ENCODE measurements at regions not wholly inside any gene's neighbourhood (a gene's known extent, or its start where the extent isn't known, plus 50 kb on each side); places are given as distances from the start of the nearest gene placed in this dataset.
"Not testable (repeated sequence)": the region's sequence is repeated elsewhere in the genome, so short reads cannot be mapped to it uniquely, and the experiment has no call there.

DNA sequence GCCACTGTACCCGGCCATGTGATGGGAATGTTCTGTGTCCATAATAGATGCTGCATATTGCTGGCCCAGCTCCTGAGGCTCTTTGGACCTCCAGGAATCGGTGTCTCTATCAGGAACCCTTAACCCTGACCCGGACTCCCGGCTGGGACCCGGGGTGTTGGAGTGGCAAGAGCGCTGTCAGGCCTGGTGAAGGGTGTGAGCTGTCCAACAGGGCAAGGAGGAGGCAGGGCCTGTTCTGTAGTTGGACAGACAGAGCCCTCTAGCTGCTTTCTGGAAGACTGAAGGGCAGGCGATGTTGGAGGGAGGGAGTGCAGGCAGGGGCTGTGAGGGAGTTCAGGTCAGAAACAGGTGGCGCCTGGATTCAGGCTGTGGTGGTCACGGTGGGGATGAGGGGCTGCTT, 3082.3 kb downstream of the RPIA start:
- not testable (repeated sequence) for ATAC-seq (ENCODE audit: low FRiP score); DNase-seq (ENCODE audit: low spot score)

DNA sequence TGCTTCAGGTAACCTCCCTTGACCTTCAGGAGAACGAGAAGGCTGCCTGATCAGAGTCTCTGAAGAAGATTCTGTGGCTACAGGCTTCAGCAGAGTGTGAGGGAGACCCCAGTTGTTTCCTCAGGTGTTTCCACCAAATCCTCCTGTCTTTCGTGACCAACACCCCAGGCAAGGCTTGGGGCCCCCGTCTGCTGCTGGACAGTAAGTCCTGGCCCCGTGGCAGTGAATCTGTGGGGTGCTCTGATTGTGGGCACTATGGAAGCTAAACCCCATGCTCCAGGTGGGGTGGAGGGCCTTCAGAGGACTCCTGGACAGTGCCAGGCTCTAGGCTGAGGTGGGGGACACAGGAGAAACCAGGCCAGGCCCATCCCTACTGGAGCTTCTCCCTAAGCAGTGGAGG, 3083.7 kb downstream of the RPIA start:
- ATAC-seq (ENCODE audit: low FRiP score); DNase-seq (ENCODE audit: low spot score): not testable (repeated sequence)

DNA sequence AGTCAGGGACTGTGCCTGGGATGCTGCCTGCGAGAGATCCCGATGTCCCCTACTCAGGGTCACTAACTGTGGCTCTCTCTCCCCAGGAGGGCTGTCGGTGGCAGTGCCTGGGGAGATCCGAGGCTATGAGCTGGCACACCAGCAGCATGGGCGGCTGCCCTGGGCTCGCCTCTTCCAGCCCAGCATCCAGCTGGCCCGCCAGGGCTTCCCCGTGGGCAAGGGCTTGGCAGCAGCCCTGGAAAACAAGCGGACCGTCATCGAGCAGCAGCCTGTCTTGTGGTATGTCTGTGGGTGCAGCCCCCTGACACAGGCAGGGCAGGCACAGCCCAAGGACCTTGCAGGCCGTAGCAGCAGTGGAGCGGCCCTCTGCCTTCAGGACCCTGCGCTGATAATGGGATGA, 3088.9 kb downstream of the RPIA start:
- ATAC-seq (ENCODE audit: low FRiP score); DNase-seq (ENCODE audit: low spot score): not testable (repeated sequence)

DNA sequence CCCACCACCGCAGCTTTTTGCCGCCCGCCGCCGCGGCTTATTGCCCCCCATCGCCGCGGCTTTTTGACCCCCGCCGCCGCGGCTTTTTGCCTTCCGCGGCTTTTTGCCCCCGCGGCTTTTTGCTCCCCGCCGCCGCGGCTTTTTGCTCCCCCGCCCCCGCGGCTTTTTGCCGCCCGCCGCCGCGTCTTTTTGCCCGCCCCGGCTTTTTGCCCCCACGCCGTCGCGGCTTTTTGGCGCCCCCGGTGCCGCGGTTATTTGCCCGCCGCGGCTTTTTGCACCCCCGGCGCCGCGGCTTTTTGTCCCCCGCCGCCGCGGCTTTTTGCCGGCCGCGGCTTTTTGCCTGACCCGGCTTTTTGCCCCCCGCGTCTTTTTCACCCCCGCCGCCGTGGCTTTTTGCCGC, 3061.8 kb upstream of the TEKT4 start:
- not testable (repeated sequence) for DNase-seq (ENCODE audit: low spot score); ATAC-seq (ENCODE audit: low FRiP score)

DNA sequence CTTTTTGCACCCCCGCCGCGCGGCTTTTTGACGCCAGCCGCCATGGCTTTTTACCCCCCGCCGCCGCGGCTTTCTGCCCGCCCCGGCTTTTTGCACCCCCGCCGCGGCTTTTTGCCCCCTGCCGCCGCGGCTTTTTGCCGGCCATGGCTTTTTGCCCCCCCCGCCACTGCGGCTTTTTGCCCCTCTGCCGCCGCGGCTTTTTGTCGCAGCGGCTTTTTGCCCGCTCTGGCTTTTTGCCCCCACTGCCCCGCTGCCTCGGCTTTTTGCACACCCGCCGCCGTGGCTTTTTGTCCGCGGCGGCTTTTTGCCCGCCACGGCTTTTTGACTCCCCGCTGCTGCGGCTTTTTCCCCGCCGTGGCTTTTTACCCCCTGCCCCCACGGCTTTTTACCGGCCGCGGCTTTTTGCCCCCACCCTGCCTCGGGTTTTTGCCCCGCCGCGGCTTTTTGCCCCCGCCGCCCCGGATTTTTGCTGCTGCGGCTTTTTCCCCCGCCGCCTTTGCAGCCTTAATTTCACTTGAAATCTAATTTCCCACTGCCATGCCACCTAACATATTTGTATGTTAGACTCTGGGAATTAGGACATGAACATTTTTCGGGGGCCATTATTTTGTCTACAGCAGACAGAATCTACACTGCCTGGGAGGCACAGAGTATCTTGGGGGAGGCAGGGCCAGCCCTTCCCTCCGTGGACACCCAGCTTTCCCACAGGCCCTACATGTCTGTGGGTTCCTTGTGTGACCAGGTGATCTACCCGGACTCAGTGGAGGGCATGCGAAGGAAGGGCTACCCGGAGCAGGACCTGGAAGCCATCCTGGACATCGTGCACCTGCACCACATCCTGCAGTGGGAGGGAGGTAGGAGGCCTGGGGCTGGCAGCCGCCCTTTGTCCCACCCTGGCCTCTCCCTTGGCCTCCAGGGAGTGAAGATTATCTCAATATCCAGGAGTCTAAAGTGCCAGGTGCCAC, 3031.0 kb upstream of the TEKT4 start:
- ATAC-seq (ENCODE audit: low FRiP score): no peak
- TF ChIP-seq, protein P1, sequence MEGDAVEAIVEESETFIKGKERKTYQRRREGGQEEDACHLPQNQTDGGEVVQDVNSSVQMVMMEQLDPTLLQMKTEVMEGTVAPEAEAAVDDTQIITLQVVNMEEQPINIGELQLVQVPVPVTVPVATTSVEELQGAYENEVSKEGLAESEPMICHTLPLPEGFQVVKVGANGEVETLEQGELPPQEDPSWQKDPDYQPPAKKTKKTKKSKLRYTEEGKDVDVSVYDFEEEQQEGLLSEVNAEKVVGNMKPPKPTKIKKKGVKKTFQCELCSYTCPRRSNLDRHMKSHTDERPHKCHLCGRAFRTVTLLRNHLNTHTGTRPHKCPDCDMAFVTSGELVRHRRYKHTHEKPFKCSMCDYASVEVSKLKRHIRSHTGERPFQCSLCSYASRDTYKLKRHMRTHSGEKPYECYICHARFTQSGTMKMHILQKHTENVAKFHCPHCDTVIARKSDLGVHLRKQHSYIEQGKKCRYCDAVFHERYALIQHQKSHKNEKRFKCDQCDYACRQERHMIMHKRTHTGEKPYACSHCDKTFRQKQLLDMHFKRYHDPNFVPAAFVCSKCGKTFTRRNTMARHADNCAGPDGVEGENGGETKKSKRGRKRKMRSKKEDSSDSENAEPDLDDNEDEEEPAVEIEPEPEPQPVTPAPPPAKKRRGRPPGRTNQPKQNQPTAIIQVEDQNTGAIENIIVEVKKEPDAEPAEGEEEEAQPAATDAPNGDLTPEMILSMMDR (IDR thresholded peaks at IDR 0.05): no peak
- no peak for DNase-seq (ENCODE audit: low spot score)

DNA sequence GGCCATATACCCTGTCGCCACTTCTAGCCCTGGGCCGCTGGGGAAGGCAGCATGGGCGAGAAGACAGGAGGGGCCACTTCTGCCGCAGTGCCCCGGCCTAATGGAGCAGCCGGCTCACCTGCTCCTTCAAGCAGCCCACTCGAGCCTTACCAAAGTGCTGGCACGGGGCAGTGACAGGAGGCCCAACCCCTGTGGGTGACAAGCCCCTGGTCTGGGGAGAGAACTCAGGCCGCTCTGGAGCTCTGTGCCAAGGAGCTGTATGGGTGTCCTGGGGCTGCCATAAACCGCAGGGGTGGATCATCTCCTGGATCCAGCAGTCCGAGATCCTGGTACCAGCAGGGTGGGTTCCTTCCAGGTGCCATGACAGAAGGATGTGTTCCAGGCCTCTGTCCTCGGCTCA, 3029.0 kb upstream of the TEKT4 start:
- DNase-seq (ENCODE audit: low spot score); ATAC-seq (ENCODE audit: low FRiP score): not testable (repeated sequence)

DNA sequence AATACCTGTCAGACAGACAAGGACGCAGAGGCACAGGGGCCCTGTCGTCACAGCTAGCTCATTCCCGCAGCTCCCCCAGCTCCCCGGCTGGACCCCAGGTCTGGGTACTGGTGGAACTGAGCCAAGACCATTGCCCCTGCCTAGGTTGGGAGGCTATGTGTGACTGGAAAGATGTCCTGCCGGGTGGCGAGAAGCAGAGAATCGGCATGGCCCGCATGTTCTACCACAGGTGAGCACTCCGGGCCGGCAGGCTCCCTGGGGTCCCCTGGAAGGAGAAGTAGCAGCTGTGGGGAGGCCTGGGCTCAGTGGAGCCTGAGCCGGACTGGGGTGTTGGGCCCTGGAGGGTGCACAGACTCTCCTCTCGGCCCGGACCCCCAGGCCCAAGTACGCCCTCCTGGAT, 3028.3 kb upstream of the TEKT4 start:
- DNase-seq (ENCODE audit: low spot score): not testable (repeated sequence)

DNA sequence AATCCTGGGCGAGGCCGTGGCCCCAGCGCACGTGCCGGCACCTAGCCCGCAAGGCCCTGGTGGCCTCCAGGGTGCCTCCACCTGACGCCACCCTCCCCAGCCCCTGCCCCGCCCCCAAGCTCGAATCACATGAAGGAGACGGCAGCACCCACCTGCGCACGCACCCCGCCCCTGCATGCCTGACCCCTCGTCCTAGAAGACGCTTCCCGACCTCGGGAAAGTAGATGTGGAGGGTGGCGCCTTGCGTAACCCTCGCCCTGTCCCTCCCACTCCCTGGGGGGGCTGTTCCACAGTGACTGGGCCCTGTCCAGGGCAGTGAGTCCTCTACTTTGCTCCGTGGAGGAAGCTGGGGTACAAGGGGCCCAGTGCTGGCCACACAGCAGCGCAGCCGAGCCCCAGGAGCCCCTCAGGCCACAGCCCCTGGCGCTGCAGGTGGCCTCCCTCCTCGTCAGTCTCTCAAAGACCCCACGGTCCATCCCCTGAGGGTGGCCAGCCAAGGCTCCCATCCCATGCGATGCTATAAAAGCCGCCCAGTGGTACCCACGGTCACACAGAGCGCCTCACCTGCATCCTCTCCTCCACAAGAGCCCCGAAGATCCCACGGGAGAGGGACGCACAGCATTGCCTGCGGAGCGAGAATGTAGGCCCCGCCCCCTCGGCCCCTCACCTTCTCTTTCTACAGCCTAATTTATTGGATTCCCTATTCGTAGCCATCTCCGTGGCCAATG, 3027.3 kb upstream of the TEKT4 start:
- not testable (repeated sequence) for DNase-seq (ENCODE audit: low spot score); ATAC-seq (ENCODE audit: low FRiP score)

More for the DNA sequence above, 3028.3 kb upstream of the TEKT4 start:
- ATAC-seq (ENCODE audit: low FRiP score): not testable (repeated sequence)

DNA sequence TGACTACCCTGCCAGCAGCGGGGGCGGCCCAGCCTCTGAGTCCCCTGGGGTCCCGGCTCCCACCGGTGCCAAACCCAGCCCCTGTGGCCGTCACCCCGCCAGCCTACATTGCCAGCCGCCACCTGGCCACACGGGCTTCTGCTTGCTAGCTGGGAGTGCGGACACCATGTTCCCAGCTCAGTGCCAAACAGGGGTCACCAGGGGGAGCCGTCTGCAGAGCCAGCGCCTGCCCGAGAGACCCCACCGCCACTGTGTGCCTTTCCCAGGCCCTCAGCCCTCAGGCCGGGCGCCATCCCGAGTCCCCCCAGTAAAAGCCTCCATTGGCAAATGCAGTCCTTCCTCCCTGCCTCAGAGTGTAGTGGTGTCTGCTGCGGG, 3026.8 kb upstream of the TEKT4 start:
- DNase-seq (ENCODE audit: low spot score): not testable (repeated sequence)

DNA sequence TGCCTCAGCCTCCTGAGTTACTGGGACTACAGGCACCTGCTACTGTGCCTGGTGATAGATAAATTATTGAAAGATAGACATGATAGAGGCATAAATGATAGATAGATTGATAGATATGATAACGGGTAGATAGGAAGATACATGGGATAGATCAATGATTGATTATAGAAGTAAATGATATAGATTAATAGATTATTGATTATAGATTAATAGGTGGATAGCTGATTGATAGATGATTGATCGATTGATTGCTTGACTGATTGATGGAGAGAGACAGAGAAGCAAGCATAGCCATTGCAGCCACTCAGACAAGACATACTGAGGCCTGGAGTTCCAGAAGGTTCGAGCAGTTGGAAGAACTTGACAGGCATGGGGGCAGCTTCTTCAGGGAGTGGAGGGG, 3024.8 kb upstream of the TEKT4 start:
- DNase-seq (ENCODE audit: low spot score); ATAC-seq (ENCODE audit: low FRiP score): not testable (repeated sequence)

More for the DNA sequence above, 3026.8 kb upstream of the TEKT4 start:
- not testable (repeated sequence) for ATAC-seq (ENCODE audit: low FRiP score)

DNA sequence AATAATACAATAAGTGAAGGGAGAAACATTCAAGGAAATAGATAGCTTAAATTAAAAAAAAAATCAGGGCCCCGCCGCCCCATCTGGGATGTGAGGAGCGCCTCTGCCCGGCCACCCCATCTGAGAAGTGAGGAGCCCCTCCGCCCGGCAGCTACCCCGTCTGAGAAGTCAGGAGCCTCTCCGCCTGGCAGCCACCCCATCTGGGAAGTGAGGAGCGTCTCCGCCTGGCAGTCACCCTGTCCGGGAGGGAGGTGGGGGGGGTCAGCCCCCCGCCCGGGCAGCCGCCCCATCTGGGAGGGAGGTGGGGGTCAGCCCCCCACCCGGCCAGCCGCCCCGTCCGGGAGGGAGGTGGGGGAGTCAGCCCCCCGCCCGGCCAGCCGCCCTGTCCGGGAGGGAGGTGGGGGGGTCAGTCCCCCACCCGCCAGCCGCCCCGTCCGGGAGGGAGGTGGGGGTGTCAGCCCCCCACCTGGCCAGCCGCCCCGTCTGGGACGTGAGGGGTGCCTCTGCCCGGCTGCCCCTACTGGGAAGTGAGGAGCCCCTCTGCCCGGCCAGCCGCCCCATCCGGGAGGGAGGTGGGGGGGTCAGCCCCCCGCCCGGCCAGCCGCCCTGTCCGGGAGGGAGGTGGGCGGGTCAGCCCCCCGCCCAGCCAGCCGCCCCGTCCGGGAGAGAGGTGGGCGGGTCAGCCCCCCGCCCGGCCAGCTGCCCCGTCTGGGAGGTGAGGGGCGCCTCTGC, 3019.4 kb upstream of the TEKT4 start:
- DNase-seq (ENCODE audit: low spot score); ATAC-seq (ENCODE audit: low FRiP score): not testable (repeated sequence)

DNA sequence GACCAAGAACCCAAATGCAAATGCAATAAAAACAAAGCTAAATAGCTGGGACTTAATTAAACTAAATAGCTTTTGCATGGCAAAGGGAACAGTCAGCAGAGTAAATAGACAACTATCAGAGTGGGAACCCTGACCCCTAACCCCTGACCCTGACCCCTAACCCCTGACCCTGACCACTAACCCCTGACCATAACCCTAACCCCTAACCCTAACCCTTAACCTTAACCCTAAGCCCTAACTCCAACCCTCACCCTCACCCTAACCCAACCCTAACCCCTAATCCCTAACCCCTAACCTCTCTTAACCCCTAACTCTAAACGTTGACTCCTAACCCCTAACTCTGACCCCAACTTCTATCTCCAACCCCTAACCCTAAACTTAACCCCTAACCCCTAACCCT, 3014.3 kb upstream of the TEKT4 start:
- not testable (repeated sequence) for ATAC-seq (ENCODE audit: low FRiP score); DNase-seq (ENCODE audit: low spot score)

DNA sequence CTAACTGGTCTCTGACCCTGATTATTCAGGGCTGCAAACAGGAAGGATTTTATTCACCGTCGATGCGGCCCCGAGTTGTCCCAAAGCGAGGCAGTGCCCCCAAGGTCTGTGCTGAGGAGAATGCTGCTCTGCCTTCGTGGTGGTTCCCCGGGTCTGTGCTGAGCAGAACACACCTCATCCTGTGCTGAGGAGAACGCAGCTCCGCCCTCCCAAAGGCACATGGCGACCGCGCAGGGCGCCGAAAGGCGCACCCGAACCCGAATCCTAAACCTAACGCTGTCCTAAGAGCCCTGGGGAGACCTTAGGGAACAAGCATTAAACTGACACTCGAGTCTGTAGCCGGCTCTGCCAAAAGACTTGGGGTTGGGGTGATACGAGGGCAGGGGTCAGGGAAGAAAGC, 3013.5 kb upstream of the TEKT4 start:
- ATAC-seq (ENCODE audit: low FRiP score): not testable (repeated sequence)

DNA sequence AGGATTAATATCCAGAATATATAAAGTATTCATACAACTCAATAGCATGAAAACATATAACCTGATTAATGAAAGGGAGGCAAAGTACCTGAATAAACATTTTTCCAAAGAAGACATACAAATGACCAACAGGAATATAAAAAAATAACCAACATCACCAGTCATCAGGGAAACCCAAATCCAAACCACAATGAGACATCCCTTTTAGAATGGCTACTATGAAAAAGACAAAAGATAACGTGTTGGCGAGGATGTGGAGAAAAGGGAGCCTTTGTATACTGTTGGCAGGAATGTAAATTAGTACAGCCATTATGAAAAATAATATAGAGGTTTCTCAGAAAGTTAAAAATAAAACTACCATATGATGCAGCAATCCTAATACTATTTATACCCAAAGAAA, 2999.5 kb upstream of the TEKT4 start:
- ATAC-seq (ENCODE audit: low FRiP score); DNase-seq (ENCODE audit: low spot score): not testable (repeated sequence)

More for the DNA sequence above, 3013.5 kb upstream of the TEKT4 start:
- not testable (repeated sequence) for DNase-seq (ENCODE audit: low spot score)

DNA sequence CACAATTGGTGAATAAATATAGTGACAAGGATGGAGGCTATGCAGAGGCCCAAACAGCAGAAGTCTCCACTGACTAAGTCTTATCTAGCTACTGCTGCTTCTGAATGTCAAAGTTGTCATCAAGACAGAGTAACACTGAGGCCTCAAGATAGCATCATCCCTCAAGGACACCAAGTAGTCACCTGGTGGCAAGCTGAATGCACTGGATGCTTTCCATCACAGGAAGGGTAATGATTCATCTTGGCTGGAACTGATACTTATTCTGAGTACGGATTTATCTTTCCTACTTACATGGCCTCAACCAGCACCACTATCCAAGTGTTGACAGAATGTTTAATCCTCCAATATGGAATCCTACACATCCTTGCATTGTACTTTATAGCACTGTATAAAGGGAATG, 2997.8 kb upstream of the TEKT4 start:
- not testable (repeated sequence) for DNase-seq (ENCODE audit: low spot score); ATAC-seq (ENCODE audit: low FRiP score)

DNA sequence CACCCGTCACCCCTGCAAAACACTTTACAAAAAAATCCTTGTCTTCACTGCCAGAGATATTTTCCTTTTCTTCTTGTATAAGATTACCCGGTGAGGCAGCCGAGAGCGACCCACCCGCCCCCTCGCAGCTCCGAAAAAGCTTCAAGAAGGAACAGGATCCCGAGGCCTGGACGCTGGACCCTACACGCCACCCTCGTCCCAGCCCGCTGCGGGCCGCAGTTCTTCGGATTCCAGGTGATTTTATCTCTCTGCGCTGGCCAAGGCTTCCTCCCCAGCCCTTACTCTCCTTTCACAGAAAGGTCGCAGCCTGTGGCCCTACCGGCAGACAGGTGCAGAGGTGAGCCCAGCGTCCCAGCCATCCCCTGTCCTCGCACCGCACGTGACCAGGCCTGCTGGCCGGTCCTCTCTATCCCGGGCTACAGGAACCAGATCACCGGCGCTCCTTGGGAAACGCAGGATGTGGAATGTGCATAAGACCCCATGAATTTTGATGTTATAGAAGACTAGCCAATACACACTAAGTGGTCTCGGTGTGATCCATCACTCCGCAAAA, 2993.5 kb upstream of the TEKT4 start:
- not testable (repeated sequence) for DNase-seq (ENCODE audit: low spot score)

DNA sequence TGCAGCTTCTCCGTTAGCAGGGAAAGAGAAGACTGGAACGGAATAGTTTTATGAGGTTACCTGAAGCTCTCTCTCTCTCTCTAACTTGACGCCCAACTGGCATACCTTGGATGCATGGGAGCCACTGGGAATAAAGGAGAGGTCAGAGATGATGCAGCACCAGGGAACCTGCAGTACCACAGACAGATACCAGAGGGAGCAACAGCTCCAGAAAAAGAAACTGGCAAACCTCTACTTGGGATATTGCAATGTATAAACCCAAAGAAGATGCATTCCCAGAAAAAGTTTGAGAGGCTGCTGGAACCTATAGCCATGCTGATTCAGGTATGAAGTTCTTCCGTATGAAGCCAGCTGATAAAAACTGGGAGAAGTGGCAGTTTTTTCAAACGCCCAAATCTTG, 2976.1 kb upstream of the TEKT4 start:
- not testable (repeated sequence) for ATAC-seq (ENCODE audit: low FRiP score); DNase-seq (ENCODE audit: low spot score)

More for the DNA sequence above, 2993.5 kb upstream of the TEKT4 start:
- not testable (repeated sequence) for ATAC-seq (ENCODE audit: low FRiP score)

DNA sequence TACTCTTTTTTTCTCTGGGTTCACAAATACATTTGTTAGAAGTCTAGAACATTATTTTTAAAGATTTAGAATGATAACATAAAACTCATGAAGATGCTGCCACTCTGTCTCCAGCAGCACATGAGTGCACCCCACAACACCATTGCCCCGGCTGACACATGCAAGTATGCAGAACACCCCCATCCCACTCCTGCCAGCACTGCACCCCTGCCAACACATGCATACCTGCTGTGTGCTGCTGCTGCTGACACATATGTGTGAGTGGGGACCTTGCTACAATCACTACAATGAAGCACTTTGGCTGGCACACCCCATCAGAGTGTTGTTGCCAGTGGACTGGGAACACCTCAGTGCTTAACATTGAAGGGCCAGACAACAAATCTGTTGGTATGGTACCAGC, 2953.6 kb upstream of the TEKT4 start:
- not testable (repeated sequence) for ATAC-seq (ENCODE audit: low FRiP score); DNase-seq (ENCODE audit: low spot score)

Data from omental fat pad (tissue), 3 donors.